ENCODE measurements at regions not wholly inside any gene's neighbourhood (a gene's known extent, or its start where the extent isn't known, plus 50 kb on each side); places are given as distances from the start of the nearest gene placed in this dataset.

DNA sequence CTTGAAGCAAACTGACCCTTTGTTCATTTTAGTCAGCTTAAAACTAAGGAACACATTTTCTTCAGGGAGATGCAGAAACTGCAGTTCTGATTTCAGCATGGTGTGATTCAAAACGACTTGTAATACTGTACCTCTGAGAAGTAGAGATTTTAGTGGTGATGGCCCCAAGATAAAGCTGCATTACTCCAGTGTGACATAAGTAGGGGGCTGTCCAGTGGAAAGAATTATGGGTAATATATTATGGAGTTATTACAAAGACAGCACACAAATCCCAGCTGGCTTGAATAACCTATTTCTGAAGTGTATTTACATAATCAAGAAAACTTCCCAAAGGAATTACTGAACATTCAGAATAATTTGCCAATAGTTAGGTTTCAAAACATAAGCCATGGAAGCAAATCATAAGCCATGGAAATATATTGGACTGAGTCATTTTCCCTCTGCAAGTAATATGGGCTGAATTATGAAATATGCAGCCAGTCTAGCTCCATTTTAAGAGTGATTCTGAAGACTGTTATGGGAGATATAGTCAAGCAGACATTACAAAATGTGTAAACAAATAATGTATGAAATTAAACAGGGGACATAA, 133.7 kb upstream of the FBXL17 start:
- ATAC-seq, result no peak
- Mint-ChIP-seq H3K4me1 (peaks cover 9% of the 10 kb centered on the region; the same call in 2 of the 3 replicates), H3K9me3 (no peaks in the 10 kb centered on the region), H3K36me3 (ENCODE audit: low read depth) (no peaks in the 10 kb centered on the region), H3K4me3 (no peak overlapping the region), H3K27me3 (ENCODE audit: insufficient read depth, low read depth, poor library complexity) (no peaks in the 10 kb centered on the region), H3K27ac (no peak overlapping the region)
- Histone ChIP-seq H3K9me2 (ENCODE audit: insufficient read depth) (no peaks in the 10 kb centered on the region), H4K20me1 (replicated peaks; ENCODE audit: insufficient read depth) (no peaks in the 10 kb centered on the region), H2AFZ (no peak overlapping the region), H3K4me2 (no peak overlapping the region), H3K4me3 (no peak overlapping the region), H3K79me2 (replicated peaks; ENCODE audit: insufficient read depth) (no peaks in the 10 kb centered on the region), H3K27ac (ENCODE audit: low read depth) (no peak overlapping the region), H3K4me1 (ENCODE audit: insufficient read depth) (peaks cover 6% of the 10 kb centered on the region; the same call in 1 of the 2 replicates), H3K27me3 (ENCODE audit: insufficient read depth) (no peaks in the 10 kb centered on the region), H3F3A (replicated peaks; ENCODE audit: low read depth) (no peaks in the 10 kb centered on the region), H3K36me3 (ENCODE audit: insufficient read depth) (no peaks in the 10 kb centered on the region)
- no peak for DNase-seq (ENCODE audit: low spot score)
- no peak for TF ChIP-seq NANOG (IDR thresholded peaks at IDR 0.05; ENCODE audit: borderline replicate concordance)
- TF ChIP-seq, protein P1, sequence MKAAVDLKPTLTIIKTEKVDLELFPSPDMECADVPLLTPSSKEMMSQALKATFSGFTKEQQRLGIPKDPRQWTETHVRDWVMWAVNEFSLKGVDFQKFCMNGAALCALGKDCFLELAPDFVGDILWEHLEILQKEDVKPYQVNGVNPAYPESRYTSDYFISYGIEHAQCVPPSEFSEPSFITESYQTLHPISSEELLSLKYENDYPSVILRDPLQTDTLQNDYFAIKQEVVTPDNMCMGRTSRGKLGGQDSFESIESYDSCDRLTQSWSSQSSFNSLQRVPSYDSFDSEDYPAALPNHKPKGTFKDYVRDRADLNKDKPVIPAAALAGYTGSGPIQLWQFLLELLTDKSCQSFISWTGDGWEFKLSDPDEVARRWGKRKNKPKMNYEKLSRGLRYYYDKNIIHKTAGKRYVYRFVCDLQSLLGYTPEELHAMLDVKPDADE (IDR thresholded peaks at IDR 0.05), result no peak
- TF ChIP-seq, protein P2, sequence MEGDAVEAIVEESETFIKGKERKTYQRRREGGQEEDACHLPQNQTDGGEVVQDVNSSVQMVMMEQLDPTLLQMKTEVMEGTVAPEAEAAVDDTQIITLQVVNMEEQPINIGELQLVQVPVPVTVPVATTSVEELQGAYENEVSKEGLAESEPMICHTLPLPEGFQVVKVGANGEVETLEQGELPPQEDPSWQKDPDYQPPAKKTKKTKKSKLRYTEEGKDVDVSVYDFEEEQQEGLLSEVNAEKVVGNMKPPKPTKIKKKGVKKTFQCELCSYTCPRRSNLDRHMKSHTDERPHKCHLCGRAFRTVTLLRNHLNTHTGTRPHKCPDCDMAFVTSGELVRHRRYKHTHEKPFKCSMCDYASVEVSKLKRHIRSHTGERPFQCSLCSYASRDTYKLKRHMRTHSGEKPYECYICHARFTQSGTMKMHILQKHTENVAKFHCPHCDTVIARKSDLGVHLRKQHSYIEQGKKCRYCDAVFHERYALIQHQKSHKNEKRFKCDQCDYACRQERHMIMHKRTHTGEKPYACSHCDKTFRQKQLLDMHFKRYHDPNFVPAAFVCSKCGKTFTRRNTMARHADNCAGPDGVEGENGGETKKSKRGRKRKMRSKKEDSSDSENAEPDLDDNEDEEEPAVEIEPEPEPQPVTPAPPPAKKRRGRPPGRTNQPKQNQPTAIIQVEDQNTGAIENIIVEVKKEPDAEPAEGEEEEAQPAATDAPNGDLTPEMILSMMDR (conservative IDR thresholded peaks at IDR 0.05; ENCODE audit: low read depth in 2 of 2), result no peak
- TF ChIP-seq EZH2 (IDR thresholded peaks at IDR 0.05; ENCODE audit: low read depth, unreplicated experiment), result no peak
- TF ChIP-seq POLR2AphosphoS5 (IDR thresholded peaks at IDR 0.05; ENCODE audit: low read depth), result no peak
- no peak for TF ChIP-seq ZNF114 (CRISPR knock-in tag; IDR thresholded peaks at IDR 0.05)
- no peak for TF ChIP-seq STAT1 (IDR thresholded peaks at IDR 0.05; ENCODE audit: unreplicated experiment)
- TF ChIP-seq CREB1 (CRISPR knock-in tag; IDR thresholded peaks at IDR 0.05; ENCODE audit: low read depth), result no peak
- no peak for TF ChIP-seq EZH2phosphoT487 (IDR thresholded peaks at IDR 0.05; ENCODE audit: unreplicated experiment)
- TF ChIP-seq, protein P3, sequence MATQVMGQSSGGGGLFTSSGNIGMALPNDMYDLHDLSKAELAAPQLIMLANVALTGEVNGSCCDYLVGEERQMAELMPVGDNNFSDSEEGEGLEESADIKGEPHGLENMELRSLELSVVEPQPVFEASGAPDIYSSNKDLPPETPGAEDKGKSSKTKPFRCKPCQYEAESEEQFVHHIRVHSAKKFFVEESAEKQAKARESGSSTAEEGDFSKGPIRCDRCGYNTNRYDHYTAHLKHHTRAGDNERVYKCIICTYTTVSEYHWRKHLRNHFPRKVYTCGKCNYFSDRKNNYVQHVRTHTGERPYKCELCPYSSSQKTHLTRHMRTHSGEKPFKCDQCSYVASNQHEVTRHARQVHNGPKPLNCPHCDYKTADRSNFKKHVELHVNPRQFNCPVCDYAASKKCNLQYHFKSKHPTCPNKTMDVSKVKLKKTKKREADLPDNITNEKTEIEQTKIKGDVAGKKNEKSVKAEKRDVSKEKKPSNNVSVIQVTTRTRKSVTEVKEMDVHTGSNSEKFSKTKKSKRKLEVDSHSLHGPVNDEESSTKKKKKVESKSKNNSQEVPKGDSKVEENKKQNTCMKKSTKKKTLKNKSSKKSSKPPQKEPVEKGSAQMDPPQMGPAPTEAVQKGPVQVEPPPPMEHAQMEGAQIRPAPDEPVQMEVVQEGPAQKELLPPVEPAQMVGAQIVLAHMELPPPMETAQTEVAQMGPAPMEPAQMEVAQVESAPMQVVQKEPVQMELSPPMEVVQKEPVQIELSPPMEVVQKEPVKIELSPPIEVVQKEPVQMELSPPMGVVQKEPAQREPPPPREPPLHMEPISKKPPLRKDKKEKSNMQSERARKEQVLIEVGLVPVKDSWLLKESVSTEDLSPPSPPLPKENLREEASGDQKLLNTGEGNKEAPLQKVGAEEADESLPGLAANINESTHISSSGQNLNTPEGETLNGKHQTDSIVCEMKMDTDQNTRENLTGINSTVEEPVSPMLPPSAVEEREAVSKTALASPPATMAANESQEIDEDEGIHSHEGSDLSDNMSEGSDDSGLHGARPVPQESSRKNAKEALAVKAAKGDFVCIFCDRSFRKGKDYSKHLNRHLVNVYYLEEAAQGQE (IDR thresholded peaks at IDR 0.05; ENCODE audit: unreplicated experiment), result no peak
- TF ChIP-seq, protein P4, sequence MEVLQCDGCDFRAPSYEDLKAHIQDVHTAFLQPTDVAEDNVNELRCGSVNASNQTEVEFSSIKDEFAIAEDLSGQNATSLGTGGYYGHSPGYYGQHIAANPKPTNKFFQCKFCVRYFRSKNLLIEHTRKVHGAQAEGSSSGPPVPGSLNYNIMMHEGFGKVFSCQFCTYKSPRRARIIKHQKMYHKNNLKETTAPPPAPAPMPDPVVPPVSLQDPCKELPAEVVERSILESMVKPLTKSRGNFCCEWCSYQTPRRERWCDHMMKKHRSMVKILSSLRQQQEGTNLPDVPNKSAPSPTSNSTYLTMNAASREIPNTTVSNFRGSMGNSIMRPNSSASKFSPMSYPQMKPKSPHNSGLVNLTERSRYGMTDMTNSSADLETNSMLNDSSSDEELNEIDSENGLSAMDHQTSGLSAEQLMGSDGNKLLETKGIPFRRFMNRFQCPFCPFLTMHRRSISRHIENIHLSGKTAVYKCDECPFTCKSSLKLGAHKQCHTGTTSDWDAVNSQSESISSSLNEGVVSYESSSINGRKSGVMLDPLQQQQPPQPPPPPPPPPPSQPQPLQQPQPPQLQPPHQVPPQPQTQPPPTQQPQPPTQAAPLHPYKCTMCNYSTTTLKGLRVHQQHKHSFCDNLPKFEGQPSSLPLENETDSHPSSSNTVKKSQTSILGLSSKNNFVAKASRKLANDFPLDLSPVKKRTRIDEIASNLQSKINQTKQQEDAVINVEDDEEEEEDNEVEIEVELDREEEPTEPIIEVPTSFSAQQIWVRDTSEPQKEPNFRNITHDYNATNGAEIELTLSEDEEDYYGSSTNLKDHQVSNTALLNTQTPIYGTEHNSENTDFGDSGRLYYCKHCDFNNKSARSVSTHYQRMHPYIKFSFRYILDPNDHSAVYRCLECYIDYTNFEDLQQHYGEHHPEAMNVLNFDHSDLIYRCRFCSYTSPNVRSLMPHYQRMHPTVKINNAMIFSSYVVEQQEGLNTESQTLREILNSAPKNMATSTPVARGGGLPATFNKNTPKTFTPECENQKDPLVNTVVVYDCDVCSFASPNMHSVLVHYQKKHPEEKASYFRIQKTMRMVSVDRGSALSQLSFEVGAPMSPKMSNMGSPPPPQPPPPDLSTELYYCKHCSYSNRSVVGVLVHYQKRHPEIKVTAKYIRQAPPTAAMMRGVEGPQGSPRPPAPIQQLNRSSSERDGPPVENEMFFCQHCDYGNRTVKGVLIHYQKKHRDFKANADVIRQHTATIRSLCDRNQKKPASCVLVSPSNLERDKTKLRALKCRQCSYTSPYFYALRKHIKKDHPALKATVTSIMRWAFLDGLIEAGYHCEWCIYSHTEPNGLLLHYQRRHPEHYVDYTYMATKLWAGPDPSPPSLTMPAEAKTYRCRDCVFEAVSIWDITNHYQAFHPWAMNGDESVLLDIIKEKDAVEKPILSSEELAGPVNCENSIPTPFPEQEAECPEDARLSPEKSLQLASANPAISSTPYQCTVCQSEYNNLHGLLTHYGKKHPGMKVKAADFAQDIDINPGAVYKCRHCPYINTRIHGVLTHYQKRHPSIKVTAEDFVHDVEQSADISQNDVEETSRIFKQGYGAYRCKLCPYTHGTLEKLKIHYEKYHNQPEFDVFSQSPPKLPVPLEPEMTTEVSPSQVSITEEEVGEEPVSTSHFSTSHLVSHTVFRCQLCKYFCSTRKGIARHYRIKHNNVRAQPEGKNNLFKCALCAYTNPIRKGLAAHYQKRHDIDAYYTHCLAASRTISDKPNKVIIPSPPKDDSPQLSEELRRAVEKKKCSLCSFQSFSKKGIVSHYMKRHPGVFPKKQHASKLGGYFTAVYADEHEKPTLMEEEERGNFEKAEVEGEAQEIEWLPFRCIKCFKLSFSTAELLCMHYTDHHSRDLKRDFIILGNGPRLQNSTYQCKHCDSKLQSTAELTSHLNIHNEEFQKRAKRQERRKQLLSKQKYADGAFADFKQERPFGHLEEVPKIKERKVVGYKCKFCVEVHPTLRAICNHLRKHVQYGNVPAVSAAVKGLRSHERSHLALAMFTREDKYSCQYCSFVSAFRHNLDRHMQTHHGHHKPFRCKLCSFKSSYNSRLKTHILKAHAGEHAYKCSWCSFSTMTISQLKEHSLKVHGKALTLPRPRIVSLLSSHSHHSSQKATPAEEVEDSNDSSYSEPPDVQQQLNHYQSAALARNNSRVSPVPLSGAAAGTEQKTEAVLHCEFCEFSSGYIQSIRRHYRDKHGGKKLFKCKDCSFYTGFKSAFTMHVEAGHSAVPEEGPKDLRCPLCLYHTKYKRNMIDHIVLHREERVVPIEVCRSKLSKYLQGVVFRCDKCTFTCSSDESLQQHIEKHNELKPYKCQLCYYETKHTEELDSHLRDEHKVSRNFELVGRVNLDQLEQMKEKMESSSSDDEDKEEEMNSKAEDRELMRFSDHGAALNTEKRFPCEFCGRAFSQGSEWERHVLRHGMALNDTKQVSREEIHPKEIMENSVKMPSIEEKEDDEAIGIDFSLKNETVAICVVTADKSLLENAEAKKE (CRISPR knock-in tag; IDR thresholded peaks at IDR 0.05), result no peak
- no peak for TF ChIP-seq JUNB (IDR thresholded peaks at IDR 0.05; ENCODE audit: unreplicated experiment)
- no peak for TF ChIP-seq ZNF331 (CRISPR knock-in tag; IDR thresholded peaks at IDR 0.05; ENCODE audit: low read depth)

Data from GM23338 (cell line).